ENCODE measurements at regions not wholly inside any gene's neighbourhood (a gene's known extent, or its start where the extent isn't known, plus 50 kb on each side); places are given as distances from the start of the nearest gene placed in this dataset.

GRCh38 chr3:135581806-135582205 lies 383.7 kb upstream of the PPP2R3A start (continued):
- TF ChIP-seq ETV6 (IDR thresholded peaks at IDR 0.05; ENCODE audit: borderline replicate concordance in 1 of 2, low read depth in 2 of 2, low read length in 1 of 2), result no peak
- TF ChIP-seq ETV6 (CRISPR knock-in tag; IDR thresholded peaks at IDR 0.05; ENCODE audit: borderline replicate concordance), result no peak
- no peak for TF ChIP-seq ZNF57 (CRISPR knock-in tag; IDR thresholded peaks at IDR 0.05)
- no peak for TF ChIP-seq ZNF639 (CRISPR knock-in tag; conservative IDR thresholded peaks at IDR 0.05 in 1 of 2, IDR thresholded peaks at IDR 0.05 in 1 of 2)
- TF ChIP-seq ZNF740 (CRISPR knock-in tag; IDR thresholded peaks at IDR 0.05), result no peak
- TF ChIP-seq ZNF740 (tag; IDR thresholded peaks at IDR 0.05), result no peak
- no peak for TF ChIP-seq ZFP91 (CRISPR knock-in tag; IDR thresholded peaks at IDR 0.05)
- no peak for TF ChIP-seq NR4A1 (CRISPR knock-in tag; IDR thresholded peaks at IDR 0.05)
- TF ChIP-seq NR4A1 (tag; IDR thresholded peaks at IDR 0.05), result no peak
- no peak for TF ChIP-seq NCOA6 (IDR thresholded peaks at IDR 0.05)
- TF ChIP-seq ZNF75A (CRISPR knock-in tag; IDR thresholded peaks at IDR 0.05), result no peak
- 0 out of 4 replicates have a peak, but pooled peaks of 1 of the 2 experiments have one; percentile 29 for TF ChIP-seq ZMIZ1 (IDR thresholded peaks at IDR 0.05; ENCODE audit: low read depth in 2 of 2, low read length in 2 of 2)
- TF ChIP-seq CREB5 (CRISPR knock-in tag; IDR thresholded peaks at IDR 0.05), result no peak
- TF ChIP-seq CTCF (IDR thresholded peaks at IDR 0.05 in 2 of 3, conservative IDR thresholded peaks at IDR 0.05 in 1 of 3; ENCODE audit: insufficient read depth in 2 of 3, low read depth in 1 of 3, low read length in 3 of 3), result no peak
- TF ChIP-seq TEAD2 (tag; IDR thresholded peaks at IDR 0.05), result no peak
- TF ChIP-seq XRCC4 (IDR thresholded peaks at IDR 0.05; ENCODE audit: extremely low read depth, insufficient read depth, insufficient read length), result no peak
- no peak for TF ChIP-seq SMC3 (conservative IDR thresholded peaks at IDR 0.05; ENCODE audit: insufficient read depth, low read depth, low read length)

Data from K562 (cell line).